GM12872 (cell line): ENCODE measurements at regions not wholly inside any gene's neighbourhood (a gene's known extent, or its start where the extent isn't known, plus 50 kb on each side); places are given as distances from the start of the nearest gene placed in this dataset.

Source experiments
- TF ChIP-seq, protein P1 (sequence below): IDR thresholded peaks from 3 replicates; pipeline ENCODE4 v1.5.1; 2011; ENCODE audit warnings: low read depth, mild to moderate bottlenecking, low read length, moderate library complexity; ENCODE audit not compliant: insufficient read depth

DNA sequence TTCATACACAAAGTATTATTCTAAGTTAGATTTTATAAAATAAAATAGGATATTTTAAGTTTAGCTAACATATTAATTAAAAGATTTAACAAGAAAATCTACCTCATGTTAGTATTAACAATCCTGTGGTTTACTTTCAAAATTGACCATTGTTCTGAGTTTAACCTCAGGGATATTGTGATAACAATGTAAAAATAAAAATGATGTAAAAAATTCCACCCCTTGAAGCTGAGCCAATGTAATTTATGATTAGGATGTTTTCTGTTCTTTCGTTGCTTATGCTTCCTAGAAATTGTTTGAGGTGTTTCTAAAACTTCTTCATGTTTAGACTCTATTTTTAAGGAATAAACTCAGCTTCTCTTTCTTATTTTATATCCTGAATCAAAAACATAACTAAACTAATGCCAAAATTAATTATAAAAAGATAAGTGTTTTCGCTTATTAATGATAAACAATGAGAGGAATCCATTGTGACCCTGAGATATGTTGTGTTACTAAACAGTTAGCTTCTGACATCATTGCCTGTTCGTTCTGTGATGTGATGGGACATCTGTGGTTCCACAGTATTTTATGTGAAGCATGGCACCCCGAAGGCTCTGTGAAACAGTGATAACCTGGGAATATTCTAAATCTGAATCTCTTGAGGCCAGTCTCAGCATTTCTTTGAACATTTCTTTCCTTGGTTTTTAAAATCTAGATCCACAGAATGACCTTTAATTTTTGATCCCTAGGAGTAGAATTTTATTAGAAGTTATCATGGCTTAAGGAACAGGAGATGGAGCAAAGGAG lies 340.8 kb downstream of the ARL4A start:
- TF ChIP-seq, protein P1, sequence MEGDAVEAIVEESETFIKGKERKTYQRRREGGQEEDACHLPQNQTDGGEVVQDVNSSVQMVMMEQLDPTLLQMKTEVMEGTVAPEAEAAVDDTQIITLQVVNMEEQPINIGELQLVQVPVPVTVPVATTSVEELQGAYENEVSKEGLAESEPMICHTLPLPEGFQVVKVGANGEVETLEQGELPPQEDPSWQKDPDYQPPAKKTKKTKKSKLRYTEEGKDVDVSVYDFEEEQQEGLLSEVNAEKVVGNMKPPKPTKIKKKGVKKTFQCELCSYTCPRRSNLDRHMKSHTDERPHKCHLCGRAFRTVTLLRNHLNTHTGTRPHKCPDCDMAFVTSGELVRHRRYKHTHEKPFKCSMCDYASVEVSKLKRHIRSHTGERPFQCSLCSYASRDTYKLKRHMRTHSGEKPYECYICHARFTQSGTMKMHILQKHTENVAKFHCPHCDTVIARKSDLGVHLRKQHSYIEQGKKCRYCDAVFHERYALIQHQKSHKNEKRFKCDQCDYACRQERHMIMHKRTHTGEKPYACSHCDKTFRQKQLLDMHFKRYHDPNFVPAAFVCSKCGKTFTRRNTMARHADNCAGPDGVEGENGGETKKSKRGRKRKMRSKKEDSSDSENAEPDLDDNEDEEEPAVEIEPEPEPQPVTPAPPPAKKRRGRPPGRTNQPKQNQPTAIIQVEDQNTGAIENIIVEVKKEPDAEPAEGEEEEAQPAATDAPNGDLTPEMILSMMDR, result no peak

DNA sequence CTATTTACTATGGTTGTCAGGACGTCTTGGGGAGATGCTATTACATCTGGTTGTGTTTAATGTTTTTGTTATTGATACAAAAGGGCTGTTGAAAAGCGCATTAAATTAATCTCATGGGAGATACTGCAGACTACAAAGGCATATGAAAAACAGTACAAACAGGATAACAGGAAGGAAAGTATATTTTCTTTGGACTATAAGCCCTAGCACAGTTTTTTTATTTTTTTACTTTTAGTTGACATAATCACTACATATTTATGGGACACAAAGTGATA lies 341.3 kb downstream of the ARL4A start:
- TF ChIP-seq, protein P1, result no peak

DNA sequence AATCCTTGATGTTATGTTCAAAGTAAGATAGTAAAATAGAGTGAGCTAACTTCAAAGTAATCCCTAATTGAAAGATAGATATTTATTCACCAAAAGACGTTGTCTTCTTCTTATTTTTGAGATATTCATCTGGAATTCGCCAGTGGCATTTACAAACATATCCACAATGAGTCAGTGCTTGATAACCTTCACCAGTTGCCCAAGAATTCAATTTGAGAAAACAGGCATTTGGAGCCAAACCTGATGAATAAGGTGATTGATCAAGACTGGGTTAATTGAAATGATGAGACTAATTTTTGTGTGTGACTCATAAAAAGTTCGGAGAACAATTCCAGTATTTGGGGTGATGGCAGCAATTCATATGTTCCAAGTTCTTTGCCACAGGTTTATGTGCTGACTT lies 344.0 kb downstream of the ARL4A start:
- TF ChIP-seq, protein P1, result no peak

DNA sequence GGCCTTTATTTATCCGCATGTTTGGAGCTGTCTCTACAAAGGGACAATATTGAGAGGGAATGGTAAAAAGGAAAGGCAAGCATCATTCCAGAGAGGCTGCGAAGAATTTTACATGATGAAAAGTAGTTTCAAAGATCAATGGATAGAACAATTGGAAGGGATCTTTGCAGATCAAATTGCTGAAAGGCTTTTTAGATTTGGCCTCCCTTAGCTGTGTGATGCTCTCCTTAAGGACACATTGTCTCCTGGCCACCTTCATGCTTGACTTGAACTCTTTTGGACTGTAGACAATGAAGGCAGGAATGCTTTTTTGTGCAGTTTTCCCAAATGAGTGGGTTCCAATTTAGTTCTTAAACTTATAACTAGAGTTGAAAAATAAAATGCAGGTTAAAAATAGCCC lies 344.7 kb downstream of the ARL4A start:
- TF ChIP-seq, protein P1, result no peak

DNA sequence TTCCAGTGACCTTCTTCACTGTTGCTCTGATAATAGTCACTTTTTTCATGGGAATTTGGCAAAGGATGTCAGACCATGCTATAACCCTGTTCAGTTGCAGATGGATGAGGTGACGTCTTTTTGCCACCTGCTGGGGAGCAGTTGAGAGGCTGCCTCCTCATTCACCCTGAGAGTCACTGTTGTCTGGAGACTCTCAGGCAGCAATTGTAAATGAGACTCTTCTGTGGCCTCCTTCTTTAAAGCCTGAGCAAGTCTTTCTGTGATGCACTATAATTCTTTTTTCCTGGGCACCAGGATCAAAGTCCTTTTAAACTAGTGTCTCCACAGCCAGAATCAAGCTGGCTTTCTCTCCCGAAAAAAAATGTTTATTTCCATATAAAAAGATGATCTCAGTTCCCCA lies 345.1 kb downstream of the ARL4A start:
- TF ChIP-seq, protein P1, result no peak

DNA sequence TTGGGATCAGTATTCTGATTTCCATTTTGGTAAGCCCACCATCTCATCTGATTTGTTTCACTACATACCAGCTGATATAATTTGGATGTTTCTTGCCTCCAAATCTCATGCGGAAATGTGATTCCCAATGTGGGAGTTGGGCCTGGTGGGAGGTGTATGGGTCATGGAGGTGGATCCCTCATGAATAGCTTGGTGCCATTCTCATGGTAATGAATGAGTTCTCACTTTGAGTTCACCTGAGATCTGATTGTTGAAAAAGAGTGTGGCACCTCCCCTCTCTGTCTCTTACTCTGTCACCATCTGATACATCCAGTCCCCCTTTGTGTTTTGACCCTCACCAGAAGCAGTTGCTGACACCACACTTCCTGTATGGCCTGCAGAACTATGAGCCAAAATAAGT lies 347.3 kb downstream of the ARL4A start:
- TF ChIP-seq, protein P1, result no peak

DNA sequence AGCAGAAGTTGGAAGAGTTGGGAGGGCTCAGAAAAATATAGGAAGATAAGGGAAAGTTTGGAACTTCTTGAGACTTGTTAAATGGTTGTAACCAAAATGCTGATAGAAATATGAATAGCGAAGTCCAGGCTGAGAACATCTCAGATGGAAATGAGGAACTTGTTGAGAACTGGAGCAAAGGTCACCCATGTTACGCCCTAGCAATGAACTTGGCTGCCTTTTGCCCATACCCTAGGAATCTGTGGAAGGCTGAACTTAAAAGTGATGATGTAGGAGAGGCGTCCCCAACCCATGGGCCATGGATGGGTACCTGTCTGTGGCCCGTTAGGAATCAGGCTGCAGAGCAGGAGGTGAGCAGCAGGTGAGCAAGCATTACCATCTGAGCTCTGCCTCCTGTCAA lies 347.8 kb downstream of the ARL4A start:
- TF ChIP-seq, protein P1, result no peak

DNA sequence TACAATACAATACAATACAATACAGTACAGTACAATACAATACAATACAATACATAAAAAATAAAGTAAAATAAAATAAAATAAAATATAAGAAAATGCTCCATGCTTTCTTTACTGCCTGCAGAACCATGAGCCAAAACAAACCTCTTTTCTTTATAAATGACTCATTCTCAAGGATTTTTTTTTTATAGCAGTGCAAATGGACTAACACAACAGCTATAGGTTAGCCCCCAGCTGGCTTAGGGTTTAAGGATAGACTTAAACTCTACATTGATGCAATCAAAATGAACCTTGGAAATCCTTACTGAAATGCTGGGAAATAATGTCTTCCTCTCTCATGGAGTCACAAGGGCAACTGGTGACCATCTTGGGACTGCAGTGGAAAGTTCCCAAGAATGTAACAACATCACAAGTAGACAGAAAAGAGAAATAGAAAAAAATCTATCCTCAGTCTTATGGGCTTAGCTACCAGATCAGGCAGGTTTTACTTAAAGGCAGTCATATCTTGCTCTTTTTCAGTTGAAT lies 348.9 kb downstream of the ARL4A start:
- TF ChIP-seq, protein P1, result no peak
